H7 (cell line): ENCODE measurements at regions not wholly inside any gene's neighbourhood (a gene's known extent, or its start where the extent isn't known, plus 50 kb on each side); places are given as distances from the start of the nearest gene placed in this dataset.

ENCODE experiments used
- DNase-seq: peaks from one replicate; pipeline ENCODE4 v3.0.0; 2012
- H3K27me3 ChIP-seq: 2 replicates; pipeline ENCODE4 v1.6.0; 2011; ENCODE audit warnings: mild to moderate bottlenecking, low read length; ENCODE audit not compliant: control insufficient read depth, insufficient read depth
- H3K36me3 ChIP-seq: replicated peaks from 2 replicates; pipeline ENCODE4 v1.5.1; 2011; ENCODE audit warnings: low read length; ENCODE audit not compliant: control insufficient read depth, insufficient read depth
- H3K4me3 ChIP-seq: 2 replicates; pipeline ENCODE4 v1.5.1; 2011; ENCODE audit warnings: low read depth, mild to moderate bottlenecking, control low read depth, low read length, moderate library complexity; ENCODE audit not compliant: insufficient read depth

DNA sequence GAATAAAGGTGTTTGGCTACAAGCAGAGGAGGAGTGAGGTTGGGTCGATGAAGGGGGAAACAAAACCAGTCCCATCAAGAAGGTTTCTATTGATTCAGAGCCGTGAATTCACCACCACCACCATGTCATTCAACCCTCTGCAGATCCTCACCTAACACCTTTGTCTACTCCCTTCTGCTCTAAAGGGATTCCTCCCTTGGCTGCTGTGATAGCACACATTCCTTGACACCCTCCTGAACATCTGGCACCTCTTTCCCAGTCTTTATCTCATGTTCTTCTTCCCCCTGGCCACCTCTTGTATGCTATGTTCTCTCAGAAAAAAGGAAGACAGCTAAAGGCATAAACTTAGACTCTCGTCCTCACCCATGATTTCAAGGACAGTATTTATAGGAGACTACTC, 318.0 kb downstream of the GPAM start:
- H3K36me3 ChIP-seq, result no peaks in the 10 kb centered on the region
- no peaks in the 10 kb centered on the region for H3K27me3 ChIP-seq
- no peak overlapping the region for H3K4me3 ChIP-seq
- DNase-seq, result no peak

DNA sequence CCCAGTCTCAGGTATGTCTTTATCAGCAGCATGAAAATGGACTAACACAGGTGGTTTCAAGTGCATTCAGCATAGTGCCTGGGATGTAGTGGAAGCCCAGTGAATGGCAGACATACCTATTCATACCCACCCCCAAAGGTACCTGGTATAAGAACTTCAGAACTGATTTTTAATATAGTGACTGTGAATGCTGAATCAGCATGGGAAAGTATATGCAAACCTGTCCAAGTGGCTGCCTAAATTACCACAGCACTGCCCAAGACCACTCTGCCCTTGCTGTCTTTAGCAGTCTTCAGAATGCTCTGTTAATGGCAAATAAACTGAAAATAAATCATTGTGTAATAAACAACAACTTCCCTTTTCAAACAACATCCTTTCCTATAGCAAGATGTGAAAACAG, 312.1 kb downstream of the GPAM start:
- Histone ChIP-seq H3K36me3 (no peaks in the 10 kb centered on the region), H3K4me3 (no peak overlapping the region), H3K27me3 (no peaks in the 10 kb centered on the region)
- DNase-seq, result no peak

DNA sequence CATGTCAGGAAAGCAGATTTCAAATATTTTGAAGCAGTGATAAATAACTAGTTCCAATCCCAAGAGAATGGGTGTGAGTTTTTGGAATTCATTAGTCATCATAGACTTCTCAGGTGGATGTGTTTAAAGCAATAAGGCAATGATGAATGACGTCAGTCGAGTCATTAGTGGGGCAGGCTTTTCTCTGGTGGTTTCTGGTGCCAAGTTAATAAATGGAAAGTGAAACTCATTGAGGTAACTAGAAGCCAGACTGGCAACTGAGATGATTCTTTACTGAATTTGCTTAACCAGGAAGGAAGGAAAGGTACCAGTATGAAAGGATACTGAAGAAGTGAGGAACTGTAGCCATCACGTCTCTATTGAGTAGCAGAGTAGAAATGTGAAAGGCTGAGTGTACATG, 311.0 kb downstream of the GPAM start:
- Histone ChIP-seq H3K36me3 (no peaks in the 10 kb centered on the region), H3K27me3 (no peaks in the 10 kb centered on the region), H3K4me3 (no peak overlapping the region)
- no peak for DNase-seq

DNA sequence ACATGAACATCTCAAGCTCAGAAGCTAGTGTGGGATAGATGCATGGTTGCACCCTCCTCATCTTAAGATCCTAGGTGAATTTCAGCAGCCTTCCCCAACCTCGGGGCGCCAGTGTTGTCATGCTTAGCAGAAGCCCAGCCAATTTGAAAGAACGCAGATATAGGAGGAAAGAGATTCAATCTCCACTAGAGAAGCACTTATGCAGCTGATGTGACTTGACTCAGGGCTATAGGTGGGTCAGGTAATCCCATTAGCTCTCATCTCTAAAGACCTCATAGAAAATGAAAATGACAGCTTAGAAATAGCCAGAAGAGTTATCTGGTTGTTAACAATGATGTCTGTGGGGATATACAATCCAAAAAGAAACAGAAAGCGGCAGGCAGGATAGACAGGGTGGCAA, 310.5 kb downstream of the GPAM start:
- H3K36me3 ChIP-seq, result no peaks in the 10 kb centered on the region
- no peak overlapping the region for H3K4me3 ChIP-seq
- DNase-seq, result no peak
- no peaks in the 10 kb centered on the region for H3K27me3 ChIP-seq

DNA sequence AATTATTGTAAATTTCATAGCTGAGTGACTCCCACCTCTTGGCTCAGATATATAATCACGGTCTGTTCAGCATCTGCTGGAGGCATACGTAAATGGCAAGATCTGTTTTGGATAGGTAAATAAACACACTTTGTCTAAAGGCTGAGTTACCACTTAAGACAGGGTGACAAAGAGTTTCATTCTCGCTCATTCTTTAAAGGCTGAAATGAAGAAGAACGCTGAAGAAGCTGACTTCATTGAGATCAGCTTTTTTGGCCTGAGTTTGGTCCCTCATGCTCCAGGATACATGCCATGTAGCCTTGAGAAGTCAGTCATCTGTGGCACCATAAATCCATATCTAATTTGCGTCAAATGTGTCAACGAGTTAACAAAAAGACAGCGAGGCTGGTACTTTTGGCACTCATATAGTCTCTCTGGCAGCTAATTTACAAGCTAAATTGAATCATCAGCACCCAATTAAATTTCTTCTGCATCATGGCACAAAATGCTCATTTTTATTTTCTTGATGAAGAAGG, 309.9 kb downstream of the GPAM start:
- H3K4me3 ChIP-seq, result no peak overlapping the region
- no peaks in the 10 kb centered on the region for H3K36me3 ChIP-seq
- DNase-seq, result no peak
- H3K27me3 ChIP-seq, result no peaks in the 10 kb centered on the region

DNA sequence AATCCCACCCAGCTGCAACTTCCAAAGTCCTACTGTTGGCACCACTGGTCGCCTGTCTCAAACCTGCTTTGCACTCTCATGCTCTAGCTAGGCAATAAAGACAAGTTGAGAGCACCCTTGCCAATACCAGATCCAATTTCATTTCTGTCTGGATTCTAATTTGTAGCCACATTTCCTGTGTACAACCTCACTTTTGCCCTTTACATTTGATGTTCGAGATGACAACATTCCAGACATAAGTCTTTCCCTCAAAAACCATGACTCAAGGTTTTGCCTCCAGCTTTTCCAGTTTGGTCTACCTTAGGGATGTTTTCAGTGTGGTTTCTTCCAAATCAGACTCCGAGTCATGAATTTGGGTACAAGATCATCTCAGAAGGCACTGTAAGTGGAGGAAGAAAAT, 309.0 kb downstream of the GPAM start:
- no peaks in the 10 kb centered on the region for H3K36me3 ChIP-seq
- no peak for DNase-seq
- H3K4me3 ChIP-seq, result no peak overlapping the region
- no peaks in the 10 kb centered on the region for H3K27me3 ChIP-seq

DNA sequence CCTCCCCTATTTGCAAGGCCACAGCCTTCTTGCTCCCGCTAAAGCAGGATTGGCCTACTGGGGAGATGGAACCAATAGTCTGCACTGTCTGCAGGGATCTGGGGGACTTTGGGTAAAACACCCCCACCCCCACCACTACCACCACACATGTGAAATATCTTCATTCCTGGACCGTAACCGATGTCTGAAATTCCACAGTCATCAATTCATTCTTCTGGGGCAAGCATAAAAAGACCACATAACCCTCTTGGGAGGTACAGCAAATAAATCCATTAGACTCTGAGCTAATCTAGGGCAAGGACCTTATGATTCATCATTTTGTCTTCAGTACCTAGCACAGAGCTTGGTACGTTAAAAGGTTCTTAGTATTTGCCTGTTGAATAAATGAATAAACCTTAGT, 307.8 kb downstream of the GPAM start:
- Histone ChIP-seq H3K36me3 (no peaks in the 10 kb centered on the region), H3K27me3 (no peaks in the 10 kb centered on the region), H3K4me3 (no peak overlapping the region)
- DNase-seq, result no peak

DNA sequence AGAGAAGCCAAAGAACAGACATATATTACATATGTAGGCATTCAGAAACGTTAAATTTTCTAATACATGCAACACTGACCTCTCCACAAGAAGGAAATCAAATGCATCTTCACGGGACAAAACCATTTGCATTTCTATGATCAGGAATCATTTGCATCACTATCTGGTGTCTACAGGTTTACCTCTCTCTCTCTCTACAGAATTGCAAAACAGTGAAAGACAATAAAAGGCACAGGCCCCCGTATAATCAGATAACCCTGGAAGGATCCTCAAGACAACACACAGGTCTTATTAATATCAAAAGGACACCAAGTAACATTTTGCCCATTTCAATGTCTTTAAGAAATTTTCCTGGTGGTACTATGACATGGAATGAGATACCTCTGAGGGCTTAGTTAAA, 306.3 kb downstream of the GPAM start:
- Histone ChIP-seq H3K36me3 (no peaks in the 10 kb centered on the region), H3K4me3 (no peak overlapping the region)
- no peak for DNase-seq

DNA sequence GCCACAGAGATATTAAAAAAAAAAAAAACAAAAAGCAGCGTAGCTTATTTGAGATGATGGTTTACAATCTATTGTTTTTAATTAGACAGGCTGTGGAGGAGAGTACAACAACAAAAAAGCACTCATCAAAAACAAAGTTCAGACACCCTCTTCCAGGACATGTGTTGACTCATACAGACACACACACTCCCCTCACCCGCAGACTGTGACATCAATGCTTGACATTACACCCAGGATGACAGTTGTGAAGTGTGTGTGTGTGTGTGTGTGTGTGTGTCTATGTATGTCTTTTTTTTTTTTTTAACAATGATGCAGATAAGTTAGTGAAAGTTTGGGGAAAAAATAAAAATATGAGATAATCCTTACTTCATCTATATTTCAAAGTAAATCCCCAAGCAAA, 303.6 kb downstream of the GPAM start:
- no peak for DNase-seq
- Histone ChIP-seq H3K27me3 (no peaks in the 10 kb centered on the region), H3K36me3 (no peaks in the 10 kb centered on the region)

More for the DNA sequence above, 306.3 kb downstream of the GPAM start:
- no peaks in the 10 kb centered on the region for H3K27me3 ChIP-seq

DNA sequence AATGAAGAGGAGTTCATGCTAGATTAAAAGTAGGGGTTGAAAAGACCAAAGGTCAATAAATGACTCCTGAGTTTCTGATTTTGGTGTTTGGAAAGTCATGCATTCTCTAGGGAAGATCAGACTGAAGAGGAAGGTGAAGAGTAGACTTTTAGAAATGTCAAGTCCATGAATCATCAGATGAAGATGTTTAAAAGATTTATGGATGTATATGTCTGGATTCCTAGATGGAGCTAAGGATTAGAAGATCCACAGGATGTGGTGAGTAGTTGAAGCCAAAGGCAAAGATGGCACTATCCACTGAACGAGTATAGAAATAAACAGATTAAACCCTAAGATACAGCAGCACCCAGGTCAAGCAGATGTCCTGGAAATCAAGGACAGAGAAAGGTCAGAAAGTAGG, 298.5 kb downstream of the GPAM start:
- Histone ChIP-seq H3K27me3 (no peaks in the 10 kb centered on the region), H3K4me3 (no peak overlapping the region), H3K36me3 (no peaks in the 10 kb centered on the region)
- no peak for DNase-seq

More for the DNA sequence above, 303.6 kb downstream of the GPAM start:
- H3K4me3 ChIP-seq, result no peak overlapping the region

DNA sequence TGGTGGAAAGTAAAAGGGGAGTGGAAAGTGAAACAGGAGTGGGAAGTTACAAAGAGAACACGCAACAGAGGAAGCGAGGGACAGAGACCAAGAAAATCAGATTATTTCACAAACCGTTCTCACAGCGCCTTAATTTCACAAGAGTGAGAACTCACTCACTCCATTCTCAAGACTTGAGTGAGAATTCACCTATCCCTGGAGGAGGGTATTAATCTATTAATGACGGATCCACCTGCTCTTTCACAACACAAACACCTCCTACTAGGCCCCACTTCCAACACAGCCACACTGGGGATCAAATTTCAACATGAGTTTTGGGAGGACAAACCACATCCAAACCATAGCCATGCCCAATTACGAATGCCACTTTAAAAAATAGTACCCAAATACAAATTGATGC, 297.6 kb downstream of the GPAM start:
- Histone ChIP-seq H3K4me3 (no peak overlapping the region), H3K36me3 (no peaks in the 10 kb centered on the region), H3K27me3 (no peaks in the 10 kb centered on the region)
- DNase-seq, result no peak

DNA sequence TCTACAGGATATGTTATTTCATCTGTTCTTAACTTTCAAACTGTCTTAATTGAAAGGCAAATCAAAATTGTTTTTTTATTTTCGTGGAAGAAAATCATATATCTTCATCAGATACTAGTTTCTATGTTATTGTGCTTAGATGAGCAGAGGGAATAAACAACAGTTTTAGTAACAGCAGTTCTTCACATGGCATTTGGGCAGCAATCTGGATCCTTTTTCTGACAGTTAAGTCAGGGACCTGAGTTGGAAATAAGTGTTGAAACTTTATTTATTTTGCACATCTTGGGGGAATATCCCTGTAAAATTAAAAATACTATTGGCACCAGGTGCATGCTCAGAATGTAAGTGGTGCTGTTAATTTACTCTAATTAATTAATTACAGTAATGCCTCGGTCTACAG, 296.3 kb downstream of the GPAM start:
- Histone ChIP-seq H3K4me3 (no peak overlapping the region), H3K36me3 (no peaks in the 10 kb centered on the region), H3K27me3 (no peaks in the 10 kb centered on the region)
- no peak for DNase-seq

DNA sequence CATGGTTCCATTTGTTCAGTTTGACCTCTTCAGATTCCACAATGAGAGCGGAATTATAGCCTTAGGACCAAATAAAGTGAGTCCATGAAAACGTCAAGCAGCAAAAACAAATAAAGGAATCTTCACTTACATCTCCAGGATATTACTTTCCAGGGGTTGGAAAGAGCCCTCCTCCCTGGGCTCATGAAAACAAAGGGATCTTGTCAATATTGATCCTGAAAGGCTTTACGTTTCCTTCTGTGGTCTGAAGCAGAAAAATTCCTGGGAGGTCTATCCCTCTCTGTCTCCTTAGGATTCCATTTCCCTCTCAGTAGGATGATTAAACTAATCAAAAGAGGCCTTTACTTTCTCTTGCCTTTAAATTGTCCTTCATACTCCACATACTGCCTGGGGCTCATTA, 293.5 kb downstream of the GPAM start:
- DNase-seq, result no peak
- Histone ChIP-seq H3K4me3 (no peak overlapping the region), H3K27me3 (no peaks in the 10 kb centered on the region), H3K36me3 (no peaks in the 10 kb centered on the region)

DNA sequence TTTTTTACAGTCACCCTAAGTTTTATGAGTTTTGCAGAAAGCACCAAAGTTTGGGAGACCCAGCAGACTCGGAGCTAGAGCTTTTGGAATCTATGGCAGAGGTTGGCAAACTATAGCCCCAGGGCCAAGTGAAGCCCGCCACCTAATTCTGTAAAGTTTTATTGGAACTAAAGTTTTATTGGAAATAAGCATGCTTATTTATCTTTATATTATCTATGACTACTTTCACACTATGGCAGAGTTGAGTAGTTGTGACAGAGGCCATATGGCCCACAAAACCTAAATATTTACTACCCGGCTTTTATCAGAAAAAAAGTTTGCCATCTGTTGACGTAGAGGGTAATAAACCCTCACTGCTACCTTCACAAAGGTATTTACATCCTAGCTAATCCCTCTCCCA, 267.6 kb downstream of the GPAM start:
- Histone ChIP-seq H3K36me3 (no peaks in the 10 kb centered on the region), H3K27me3 (no peaks in the 10 kb centered on the region), H3K4me3 (no peak overlapping the region)
- DNase-seq, result no peak

DNA sequence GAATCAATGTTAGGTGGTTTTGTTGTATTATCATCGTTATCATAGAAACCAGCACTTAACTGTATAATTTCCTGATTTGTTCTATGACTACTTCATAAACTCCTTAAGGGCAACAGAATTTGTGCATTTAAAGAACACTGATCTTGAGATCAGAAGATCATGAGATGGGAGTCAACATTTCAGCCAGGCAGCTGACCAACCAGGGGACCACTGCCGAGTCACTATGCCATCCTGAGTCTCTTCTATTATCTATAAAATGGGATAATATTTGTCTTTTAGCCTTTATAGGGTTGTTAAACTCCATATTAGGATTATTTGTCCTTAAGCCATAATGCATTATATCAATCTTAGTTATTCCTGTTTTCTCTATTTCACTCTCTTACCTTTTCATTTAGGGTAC, 261.7 kb downstream of the GPAM start:
- no peaks in the 10 kb centered on the region for H3K27me3 ChIP-seq
- no peaks in the 10 kb centered on the region for H3K36me3 ChIP-seq
- H3K4me3 ChIP-seq, result no peak overlapping the region
- no peak for DNase-seq

DNA sequence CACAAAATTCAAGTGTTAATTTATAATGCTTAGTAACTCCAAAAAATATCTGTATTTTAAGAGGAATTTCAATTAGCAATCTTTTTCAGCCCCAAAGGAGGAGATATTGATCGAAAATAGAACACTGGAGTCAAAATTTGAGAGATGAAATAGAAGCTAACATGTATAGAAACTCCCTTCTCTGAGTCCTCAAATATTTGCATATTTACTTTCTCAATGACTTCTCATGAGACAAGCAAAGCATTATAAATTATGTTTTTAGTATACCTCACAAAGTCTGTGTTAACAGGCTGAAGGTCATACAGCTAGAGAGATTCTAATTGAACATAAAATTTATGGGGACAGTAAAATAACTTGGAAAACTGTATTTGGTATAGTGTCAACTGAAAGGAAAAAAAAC, 260.5 kb downstream of the GPAM start:
- Histone ChIP-seq H3K36me3 (no peaks in the 10 kb centered on the region), H3K4me3 (no peak overlapping the region), H3K27me3 (no peaks in the 10 kb centered on the region)
- DNase-seq, result no peak
